Lower lobe of right lung (tissue), 2 donors: ENCODE measurements at regions not wholly inside any gene's neighbourhood (a gene's known extent, or its start where the extent isn't known, plus 50 kb on each side); places are given as distances from the start of the nearest gene placed in this dataset.

Experiments used
- ATAC-seq, 2 donors: fragments of 200-7000 bp; cut with Tn5 transposase; one replicate each; pipeline ENCODE4 v1.9.1; 2020 to 2022; ENCODE audit warnings: mild to moderate bottlenecking in 2 of 2, moderate library complexity in 2 of 2
- DNase-seq: peaks from one replicate; pipeline ENCODE4 v3.0.0-alpha.2; 2020
- H3K27ac ChIP-seq: fragments of 200-600 bp; one replicate; pipeline ENCODE4 v1.8.0; 2022
- H3K27me3 ChIP-seq: fragments of 200-600 bp; one replicate; pipeline ENCODE4 v1.8.0; 2022; ENCODE audit warnings: low read depth
- H3K36me3 ChIP-seq: fragments of 200-600 bp; one replicate; pipeline ENCODE4 v1.8.0; 2022; ENCODE audit warnings: mild to moderate bottlenecking
- H3K4me1 ChIP-seq: fragments of 200-600 bp; one replicate; pipeline ENCODE4 v1.8.0; 2022
- H3K4me3 ChIP-seq: fragments of 200-600 bp; one replicate; pipeline ENCODE4 v1.8.0; 2022; ENCODE audit warnings: mild to moderate bottlenecking
- H3K9me3 ChIP-seq: fragments of 200-600 bp; one replicate; pipeline ENCODE4 v1.8.0; 2022
- intact Hi-C: fragments of 100-400 bp; cut with DNase I; formaldehyde crosslinking; loops from one replicate; pipeline ENCODE4 v1.11.0; 2022
- TF ChIP-seq, protein P1 (sequence below): fragments of 200-600 bp; IDR thresholded peaks from one replicate; pipeline ENCODE4 v1.8.0; 2022; ENCODE audit warnings: antibody characterized with exemption, mild to moderate bottlenecking
- donor health status: DM: no; HTN: yes; CAD: no; lungs with severe emphysema.

DNA sequence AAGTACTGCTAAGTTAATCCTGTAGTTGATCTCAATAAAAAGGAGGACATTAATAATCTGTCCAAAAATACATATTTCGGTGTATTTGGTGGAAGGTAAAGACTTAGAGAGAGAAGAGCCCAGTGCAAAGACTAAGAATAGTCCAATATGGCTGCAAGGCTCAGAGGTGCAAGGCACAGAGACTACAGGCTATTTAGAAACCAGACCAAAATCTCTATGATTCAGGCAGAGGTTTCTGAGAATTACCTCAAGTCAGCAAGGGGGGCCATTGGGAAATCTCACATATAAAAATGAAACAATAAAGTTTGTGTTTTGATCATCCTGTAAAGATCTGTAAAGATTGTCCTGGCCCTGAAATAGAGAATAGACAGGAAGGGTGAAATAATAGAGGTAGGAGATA is 1173.0 kb downstream of the VRK1 start:
- TF ChIP-seq, protein P1, sequence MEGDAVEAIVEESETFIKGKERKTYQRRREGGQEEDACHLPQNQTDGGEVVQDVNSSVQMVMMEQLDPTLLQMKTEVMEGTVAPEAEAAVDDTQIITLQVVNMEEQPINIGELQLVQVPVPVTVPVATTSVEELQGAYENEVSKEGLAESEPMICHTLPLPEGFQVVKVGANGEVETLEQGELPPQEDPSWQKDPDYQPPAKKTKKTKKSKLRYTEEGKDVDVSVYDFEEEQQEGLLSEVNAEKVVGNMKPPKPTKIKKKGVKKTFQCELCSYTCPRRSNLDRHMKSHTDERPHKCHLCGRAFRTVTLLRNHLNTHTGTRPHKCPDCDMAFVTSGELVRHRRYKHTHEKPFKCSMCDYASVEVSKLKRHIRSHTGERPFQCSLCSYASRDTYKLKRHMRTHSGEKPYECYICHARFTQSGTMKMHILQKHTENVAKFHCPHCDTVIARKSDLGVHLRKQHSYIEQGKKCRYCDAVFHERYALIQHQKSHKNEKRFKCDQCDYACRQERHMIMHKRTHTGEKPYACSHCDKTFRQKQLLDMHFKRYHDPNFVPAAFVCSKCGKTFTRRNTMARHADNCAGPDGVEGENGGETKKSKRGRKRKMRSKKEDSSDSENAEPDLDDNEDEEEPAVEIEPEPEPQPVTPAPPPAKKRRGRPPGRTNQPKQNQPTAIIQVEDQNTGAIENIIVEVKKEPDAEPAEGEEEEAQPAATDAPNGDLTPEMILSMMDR: no peak
- Histone ChIP-seq H3K36me3 (peaks cover 7% of the 10 kb centered on the region), H3K4me3 (no peak overlapping the region), H3K27me3 (no peaks in the 10 kb centered on the region), H3K9me3 (no peaks in the 10 kb centered on the region), H3K4me1 (no peaks in the 10 kb centered on the region), H3K27ac (no peak overlapping the region)
- intact Hi-C loops: no loop called here
- DNase-seq: no peak
- no peak for ATAC-seq

DNA sequence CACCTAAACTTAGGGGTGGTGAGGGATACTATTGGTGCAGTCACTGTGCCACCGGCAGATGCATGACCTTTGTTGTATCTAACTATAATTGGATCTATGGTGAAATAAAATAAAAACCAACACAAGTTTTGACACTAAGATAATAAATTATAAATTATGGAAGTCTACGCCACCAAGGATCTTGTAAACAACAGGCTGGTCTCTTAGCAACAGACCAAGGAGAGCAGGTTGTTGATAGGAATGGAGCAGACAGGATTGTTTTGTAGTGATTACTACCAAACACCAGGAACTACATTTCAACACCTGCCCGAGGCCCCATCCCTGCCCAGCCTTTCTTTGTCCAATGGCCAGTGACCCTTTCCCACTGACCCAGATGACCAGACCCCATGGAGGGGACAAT is 1178.0 kb downstream of the VRK1 start:
- intact Hi-C loops: no loop called here
- Histone ChIP-seq H3K27ac (no peak overlapping the region), H3K36me3 (no peaks in the 10 kb centered on the region), H3K4me3 (no peak overlapping the region), H3K27me3 (no peaks in the 10 kb centered on the region), H3K9me3 (no peaks in the 10 kb centered on the region), H3K4me1 (peaks cover 12% of the 10 kb centered on the region)
- TF ChIP-seq, protein P1: no peak
- DNase-seq (no peak), ATAC-seq (no peak)

DNA sequence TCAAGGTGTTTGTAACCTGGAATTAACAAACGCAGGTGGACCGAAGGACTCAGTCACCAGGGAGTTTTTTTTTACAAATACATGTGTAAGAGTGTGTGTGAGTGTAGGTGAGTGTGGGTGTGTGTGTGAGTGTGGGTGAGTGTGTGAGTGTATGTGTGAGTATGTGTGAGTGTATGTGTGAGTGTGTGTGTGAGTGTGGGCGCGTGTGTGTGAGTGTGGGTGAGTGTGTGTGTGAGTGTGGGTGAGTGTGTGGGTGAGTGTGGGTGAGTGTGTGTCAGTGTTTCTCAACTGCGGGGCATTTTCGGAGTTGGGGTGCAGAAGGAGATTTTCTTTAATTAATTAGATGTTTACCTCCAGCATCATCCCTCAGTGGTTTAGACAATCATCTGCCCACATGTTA is 1178.8 kb downstream of the VRK1 start:
- Histone ChIP-seq H3K9me3 (no peaks in the 10 kb centered on the region), H3K4me3 (no peak overlapping the region)

DNA sequence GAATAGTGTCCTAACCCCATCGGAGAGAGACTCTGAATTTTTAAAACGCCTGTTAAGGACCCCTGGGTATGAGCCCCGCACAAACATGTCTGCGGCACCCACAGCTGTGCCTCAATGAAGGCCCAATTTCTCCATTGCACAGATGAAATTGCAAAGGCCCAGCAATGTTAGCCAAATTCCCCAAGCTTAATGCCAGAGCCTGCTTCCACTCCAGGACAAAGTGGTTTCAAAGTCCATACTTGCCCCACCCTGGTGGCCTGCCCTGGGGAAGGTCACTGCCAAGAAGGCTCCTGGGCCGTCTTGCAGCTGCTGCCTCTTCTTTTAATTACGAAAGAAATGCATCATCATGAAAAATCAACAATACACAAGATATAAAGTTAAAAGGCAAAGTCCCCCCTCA is 1179.7 kb downstream of the VRK1 start:
- H3K4me1 ChIP-seq: peaks cover 12% of the 10 kb centered on the region
- H3K9me3 ChIP-seq: no peaks in the 10 kb centered on the region
- peak overlapping the region; percentile 52 for H3K4me3 ChIP-seq
- peak overlapping the region; percentile 74 for H3K27ac ChIP-seq
- TF ChIP-seq, protein P1: no peak
- DNase-seq: peak; percentile 40
- H3K36me3 ChIP-seq: no peaks in the 10 kb centered on the region
- intact Hi-C loops: no loop called here
- ATAC-seq: peak in 1 of 2 donors; percentile 40
- no peaks in the 10 kb centered on the region for H3K27me3 ChIP-seq

More for the DNA sequence above, 1178.8 kb downstream of the VRK1 start:
- H3K36me3 ChIP-seq: no peaks in the 10 kb centered on the region
- peaks cover 12% of the 10 kb centered on the region for H3K4me1 ChIP-seq
- intact Hi-C loops: no loop called here
- no peak overlapping the region for H3K27ac ChIP-seq
- no peaks in the 10 kb centered on the region for H3K27me3 ChIP-seq
- ATAC-seq: no peak
- DNase-seq: no peak
- TF ChIP-seq, protein P1: no peak

DNA sequence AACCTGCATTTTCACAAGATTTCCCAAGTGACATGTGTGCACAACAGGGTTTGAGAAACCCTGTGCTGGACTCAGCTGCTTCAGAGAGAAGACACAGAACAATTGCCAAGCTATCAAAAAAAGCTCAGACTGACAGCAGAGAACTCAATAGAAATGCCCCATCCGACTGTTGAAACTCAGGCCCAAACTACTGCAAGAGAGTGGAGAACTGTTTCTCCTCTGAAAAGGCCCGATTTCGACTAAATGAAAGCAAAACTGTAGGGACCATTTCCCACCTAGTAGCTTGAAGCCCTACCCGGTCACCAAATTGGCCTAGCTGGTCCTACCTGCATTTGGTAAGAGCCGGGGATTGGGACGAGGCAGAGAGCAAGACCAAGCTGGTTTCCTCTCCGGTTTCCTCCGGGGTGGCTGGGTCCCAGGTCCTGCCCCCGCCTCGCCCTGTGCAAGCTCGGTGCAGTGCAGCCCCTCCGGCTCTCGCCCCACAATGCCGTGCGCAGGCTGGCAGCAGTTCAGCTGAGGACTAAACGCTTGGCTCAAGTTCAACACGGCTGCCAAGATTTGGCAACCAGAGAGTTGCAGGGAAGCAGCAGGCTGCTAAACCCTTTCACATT is 1180.6 kb downstream of the VRK1 start:
- Histone ChIP-seq H3K27me3 (no peaks in the 10 kb centered on the region), H3K4me1 (peaks cover 12% of the 10 kb centered on the region), H3K27ac (peak overlapping the region; percentile 74), H3K36me3 (no peaks in the 10 kb centered on the region), H3K4me3 (peak overlapping the region; percentile 52), H3K9me3 (no peaks in the 10 kb centered on the region)
- ATAC-seq (peak; percentile 93), DNase-seq (peak; percentile 82)
- TF ChIP-seq, protein P1: no peak
- intact Hi-C loops: no loop called here
